ENCODE measurements at regions not wholly inside any gene's neighbourhood (a gene's known extent, or its start where the extent isn't known, plus 50 kb on each side); places are given as distances from the start of the nearest gene placed in this dataset.

GRCh38 chr11:37630866-37631265 is 1032.8 kb upstream of the RAG2 start:
- DNase-seq (ENCODE audit: low spot score): no peak

- DNase-seq (ENCODE audit: low spot score): no peak
These were observed 1025.7 kb upstream of the RAG2 start for GRCh38 chr11:37623778-37624177.

DNA sequence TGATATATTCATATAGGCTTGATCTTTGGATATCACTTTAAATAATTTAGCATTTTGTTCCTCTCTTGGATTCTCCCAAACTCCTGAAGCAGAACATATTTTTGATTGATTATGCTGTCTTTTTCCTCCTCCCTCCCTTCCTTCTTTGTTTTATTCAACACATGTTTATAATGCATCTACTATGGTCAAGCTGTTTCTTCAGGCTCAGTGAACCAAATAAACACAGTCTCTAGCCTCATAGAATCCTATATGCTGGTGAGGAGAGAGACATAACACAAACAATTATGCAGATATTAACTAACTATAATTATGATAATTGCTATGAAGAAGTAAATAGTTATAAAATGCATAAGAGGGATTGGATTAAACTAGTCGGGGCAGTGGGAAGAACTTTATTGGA is 1023.6 kb upstream of the RAG2 start:
- no peak for DNase-seq (ENCODE audit: low spot score)

DNA sequence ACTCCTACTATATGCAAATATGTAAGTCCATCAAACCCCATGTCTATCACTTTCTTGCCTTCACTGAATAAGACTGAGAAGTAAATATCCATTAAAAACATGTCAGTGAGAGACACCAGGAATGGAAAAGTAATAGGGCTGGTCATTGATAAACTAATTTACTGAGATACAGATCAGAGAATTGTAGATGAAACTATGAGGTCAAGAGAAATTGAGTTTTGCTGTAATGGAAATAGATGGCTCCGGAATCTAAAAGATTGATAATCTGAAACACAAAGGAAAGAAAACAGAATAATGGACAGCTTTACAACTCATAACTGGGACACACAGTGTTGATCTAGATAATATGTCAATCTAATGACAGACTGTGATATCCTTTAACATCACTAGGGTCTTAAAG is 1018.3 kb upstream of the RAG2 start:
- no peak for DNase-seq (ENCODE audit: low spot score)

DNA sequence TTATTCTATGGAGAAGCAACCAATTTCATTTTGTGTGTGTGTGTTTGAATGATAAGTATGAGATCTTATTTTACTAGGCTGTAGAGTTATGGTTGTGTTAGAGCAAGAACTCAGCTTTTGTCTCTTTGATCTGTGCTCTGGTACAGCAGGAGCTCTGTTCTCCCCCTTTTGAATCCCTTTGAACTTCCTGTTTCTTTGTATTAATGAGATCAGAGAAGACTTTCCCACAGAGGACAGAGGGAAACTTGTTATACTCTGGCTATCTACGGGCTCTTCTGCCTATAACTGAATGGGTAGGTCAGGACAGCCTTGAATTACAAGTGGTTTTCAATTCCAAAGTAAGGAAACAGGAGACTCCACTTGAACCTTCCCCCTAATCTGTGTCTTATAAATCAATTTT is 1015.0 kb upstream of the RAG2 start:
- no peak for DNase-seq (ENCODE audit: low spot score)

- DNase-seq (ENCODE audit: low spot score): no peak
These were observed 1014.1 kb upstream of the RAG2 start for GRCh38 chr11:37612146-37612545.

GRCh38 chr11:37605229-37605628 is 1007.2 kb upstream of the RAG2 start:
- DNase-seq (ENCODE audit: low spot score): no peak

- DNase-seq (ENCODE audit: low spot score): no peak
These were observed 1000.3 kb upstream of the RAG2 start for GRCh38 chr11:37598381-37598780.

DNA sequence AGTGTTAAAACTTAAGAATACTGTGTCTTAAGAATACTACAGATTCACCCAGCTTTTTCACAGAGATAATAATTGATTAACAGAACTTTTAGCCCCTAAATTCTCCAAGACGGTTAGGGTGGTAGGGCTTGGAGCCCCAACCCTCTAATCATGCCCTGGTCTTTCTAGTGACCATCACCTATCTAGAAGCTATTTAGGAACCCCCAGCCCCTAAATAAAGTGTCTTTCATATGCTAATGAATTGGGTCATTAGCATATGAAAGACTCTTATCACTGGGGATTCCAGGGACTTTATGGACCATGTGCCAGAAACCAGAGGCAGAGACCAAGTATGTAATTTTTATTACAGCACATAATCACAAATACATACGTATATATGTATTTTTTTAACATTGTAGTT is 999.7 kb upstream of the RAG2 start:
- no peak for DNase-seq (ENCODE audit: low spot score)

DNA sequence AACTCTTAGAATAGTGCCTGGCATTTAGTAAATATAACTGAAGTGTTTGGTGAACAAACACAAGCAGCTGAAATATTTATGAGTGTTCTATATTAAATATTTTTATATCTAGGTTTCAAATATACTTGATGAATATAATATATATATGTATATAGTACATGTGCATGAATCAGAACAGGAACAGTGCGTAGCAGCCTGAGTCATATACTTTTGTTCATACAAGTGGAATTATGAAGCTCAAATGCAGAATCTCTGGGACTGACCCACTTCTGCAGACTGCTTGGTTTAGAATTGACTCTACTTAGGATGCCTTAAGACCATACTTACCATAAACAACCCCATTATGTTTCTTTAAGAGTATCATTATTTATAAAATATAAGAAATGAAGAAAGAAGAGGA is 997.8 kb upstream of the RAG2 start:
- no peak for DNase-seq (ENCODE audit: low spot score)

GRCh38 chr11:37574361-37574760 is 976.3 kb upstream of the RAG2 start:
- DNase-seq (ENCODE audit: low spot score): no peak

GRCh38 chr11:37572491-37573171 is 974.6 kb upstream of the RAG2 start:
- no peak for DNase-seq (ENCODE audit: low spot score)

DNA sequence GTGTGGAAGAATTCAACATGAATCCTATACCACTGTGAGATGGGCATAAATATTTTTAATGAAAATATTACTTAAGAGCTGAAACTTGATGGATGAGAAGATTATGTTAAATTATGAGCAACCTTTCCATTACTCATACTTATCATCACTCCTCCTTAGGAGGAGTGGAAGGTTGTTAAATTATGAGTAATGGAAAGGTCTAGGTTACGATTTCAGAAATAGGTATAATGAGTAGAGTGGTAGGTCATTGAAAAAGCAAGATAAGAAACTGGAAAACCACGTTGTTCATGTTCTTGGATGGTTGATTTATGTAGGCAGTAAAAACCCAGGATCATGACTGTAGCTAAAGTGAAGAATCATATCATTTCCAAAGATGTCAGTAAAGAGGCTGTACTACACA is 973.2 kb upstream of the RAG2 start:
- DNase-seq (ENCODE audit: low spot score): no peak

DNA sequence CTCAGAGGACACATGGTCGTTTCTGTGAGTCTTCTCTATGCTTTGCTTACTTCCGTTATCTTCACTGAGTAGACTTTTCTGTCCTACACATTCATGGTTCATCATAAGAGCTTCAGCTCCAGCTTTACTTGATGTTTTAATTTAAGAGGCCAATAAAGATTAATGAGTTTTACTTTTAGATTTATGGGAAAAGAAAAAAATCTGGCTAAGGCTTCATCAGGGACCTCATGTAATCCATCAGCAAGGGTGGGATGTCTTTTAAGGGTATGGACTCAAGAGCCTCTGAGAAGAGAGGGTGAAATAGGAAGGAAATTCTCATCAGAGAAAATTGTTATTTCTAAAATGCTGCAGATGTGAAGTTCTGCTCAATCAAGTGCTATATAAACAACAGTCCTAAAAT is 963.0 kb upstream of the RAG2 start:
- DNase-seq (ENCODE audit: low spot score): no peak

DNA sequence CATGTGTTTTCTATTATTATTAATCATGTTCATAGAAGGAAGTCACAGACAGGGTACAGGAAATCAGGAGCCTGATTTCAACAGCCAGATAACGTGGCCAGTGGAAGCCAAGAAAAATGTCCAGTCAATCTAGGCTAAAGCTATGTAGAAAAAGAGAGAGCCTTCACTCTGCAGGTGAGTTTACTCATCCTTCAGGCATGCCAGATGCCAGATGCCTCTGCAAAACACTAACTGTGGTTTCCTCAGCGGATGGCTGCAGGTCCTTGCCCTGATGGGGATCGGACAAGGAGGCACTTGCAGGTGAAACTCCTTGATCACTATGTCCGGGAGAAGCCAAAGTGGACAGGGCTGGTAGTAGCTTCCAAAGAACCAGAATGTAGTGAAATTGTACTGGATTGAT is 962.3 kb upstream of the RAG2 start:
- DNase-seq (ENCODE audit: low spot score): no peak

- DNase-seq (ENCODE audit: low spot score): no peak
These were observed 960.7 kb upstream of the RAG2 start for GRCh38 chr11:37558619-37559210.

- DNase-seq (ENCODE audit: low spot score): no peak
These were observed 960.0 kb upstream of the RAG2 start for GRCh38 chr11:37557990-37558389.

DNA sequence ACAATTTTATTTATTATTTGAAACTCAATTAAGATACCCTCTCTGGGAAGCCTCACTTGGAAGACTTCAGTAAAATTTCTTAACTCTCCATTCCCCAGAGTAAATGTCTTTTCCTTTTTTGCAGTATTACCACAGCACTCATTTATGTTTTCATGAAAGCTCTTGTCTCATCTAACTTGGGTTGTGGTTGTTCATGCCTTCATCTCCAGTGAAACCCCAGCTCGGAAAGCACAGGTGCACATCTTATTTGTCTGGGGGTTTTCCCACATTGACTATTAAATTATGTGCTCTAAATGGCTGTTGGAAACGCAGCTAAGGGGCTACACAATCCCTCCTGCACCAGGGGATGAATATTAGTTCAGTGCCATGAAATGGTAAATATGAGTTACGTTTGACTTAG is 954.2 kb upstream of the RAG2 start:
- no peak for DNase-seq (ENCODE audit: low spot score)

DNA sequence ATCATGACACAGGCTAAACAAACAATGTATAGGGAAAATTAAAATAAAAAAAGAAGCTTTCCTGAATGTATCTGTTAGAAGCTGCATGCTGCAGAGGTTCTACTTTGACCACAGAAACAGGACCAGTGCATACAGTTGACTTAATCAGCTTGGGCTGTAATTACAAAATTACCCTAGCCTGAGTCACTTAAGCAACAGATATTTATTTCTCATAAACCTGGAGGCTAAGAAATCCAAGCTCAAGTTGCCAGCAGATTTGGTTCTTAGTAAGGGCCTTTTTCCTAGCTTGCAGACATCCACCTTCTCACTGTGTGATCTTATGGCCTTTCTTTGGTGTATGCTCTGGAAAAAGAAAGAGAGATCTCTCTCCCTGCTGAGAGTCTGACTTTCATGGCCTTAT is 946.5 kb upstream of the RAG2 start:
- DNase-seq (ENCODE audit: low spot score): no peak

GRCh38 chr11:37533830-37534229 is 935.8 kb upstream of the RAG2 start:
- no peak for DNase-seq (ENCODE audit: low spot score)

DNA sequence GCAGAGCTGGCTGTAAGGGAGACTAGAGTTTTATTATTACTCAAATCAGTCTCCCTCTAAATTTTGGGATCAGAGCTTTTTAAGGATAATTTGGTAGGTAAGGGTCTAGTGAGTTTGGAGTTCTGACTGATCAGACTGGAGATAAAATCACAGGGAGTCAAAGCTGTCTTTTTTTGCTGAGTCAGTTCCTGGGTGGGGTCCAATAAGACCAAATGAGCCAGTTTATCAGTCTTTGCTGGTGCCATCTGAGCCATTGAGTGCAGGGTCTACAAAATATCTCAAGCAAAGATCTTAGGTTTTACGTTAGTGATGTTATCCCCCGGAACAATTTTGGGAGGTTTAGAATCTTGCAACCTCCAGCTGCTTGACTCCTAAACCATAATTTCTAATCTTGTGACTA is 935.1 kb upstream of the RAG2 start:
- no peak for DNase-seq (ENCODE audit: low spot score)

GRCh38 chr11:37532271-37532670 is 934.2 kb upstream of the RAG2 start:
- DNase-seq (ENCODE audit: low spot score): no peak

DNA sequence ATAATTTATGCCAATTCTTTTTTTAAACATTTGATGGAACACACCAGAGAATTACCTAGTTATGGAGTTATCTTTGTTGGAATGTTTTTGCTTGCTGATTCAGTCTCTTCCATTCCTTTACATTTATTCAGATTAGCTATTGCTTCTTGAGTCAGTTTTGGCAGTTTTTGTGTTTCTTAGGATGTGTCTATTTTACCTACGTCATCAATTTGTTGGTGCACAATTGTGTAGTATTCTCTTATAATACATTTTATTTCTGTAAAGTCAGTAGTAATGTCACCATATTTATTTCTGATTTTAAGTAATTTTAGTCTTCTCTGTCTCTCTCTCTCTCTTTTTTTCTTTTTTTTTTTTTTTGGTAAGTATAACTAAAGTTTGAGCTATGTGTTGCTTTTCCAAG is 929.5 kb upstream of the RAG2 start:
- no peak for DNase-seq (ENCODE audit: low spot score)

DNA sequence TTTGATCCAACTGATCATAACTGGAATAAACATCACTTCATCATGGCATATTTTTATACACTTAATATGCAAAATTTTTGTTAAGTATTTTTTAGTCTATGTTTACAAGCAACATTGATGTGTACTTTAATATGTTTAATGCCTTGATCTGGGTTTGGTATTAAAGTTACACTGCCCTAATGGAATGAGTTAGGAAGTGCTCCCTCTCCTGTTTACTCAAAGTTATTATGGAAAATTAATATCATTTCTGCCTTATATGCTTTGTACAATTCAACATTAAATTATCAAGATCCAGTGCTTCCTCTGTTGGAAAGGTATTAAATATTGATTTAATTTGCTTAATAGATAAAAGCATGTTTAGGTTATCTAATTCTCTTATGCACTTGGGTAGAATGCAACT is 927.3 kb upstream of the RAG2 start:
- DNase-seq (ENCODE audit: low spot score): no peak

Measured in mucosa of gallbladder (tissue), 1 donor.